ENCODE measurements at regions not wholly inside any gene's neighbourhood (a gene's known extent, or its start where the extent isn't known, plus 50 kb on each side); places are given as distances from the start of the nearest gene placed in this dataset.

DNA sequence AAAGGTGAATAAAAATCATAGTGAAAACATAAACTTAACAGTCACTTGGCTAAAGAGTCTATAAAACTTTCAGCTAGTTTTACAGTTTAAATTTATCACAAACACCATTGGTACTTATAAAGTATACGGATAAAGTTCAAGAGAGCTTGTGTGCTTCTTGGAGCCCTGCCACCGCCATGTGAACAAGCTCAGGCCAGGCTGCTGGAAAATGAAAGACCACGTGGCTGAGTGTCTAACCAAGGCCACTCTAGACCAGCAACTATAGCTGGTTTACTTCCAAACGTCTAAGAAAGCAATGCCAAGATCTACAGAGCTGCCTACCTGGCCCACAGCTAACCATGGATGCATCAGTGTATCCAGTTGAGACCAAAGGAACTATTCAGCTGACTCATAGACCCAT lies 66.3 kb upstream of the API5 start:
- H3K9me3 ChIP-seq (ENCODE audit: insufficient read depth, low read length) = no peaks in the 10 kb centered on the region
- no peak overlapping the region for H3K4me3 ChIP-seq (ENCODE audit: insufficient read length, low read depth)

DNA sequence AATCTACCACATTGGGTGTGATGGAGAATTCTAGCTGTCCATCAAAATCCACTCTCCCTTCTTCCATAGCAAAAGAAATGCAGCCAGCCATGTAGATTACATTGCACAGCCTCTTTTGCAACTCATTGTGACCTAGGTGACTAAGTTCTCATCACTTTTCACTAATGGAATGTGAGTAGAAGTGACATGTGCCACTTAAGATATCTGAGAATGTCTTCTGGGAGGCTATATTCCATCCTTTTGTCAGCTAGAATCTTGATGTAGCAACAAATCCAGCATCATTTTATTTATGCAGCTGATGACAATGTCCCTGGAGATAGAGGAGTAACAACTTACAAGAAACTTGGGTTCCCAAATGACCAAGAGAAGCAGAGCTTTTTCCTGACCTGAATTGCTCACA lies 61.5 kb upstream of the API5 start:
- H3K27me3 ChIP-seq (ENCODE audit: insufficient read depth, insufficient read length) = peaks cover 2% of the 10 kb centered on the region
- no peaks in the 10 kb centered on the region for H3K36me3 ChIP-seq (ENCODE audit: insufficient read depth, insufficient read length, low read length)
- TF ChIP-seq YY1 (IDR thresholded peaks at IDR 0.05; ENCODE audit: insufficient read depth, insufficient read length) = no peak
- TF ChIP-seq SUZ12 (IDR thresholded peaks at IDR 0.05; ENCODE audit: extremely low read depth, insufficient read depth, insufficient read length) = no peak
- no peak for TF ChIP-seq ZNF274 (IDR thresholded peaks at IDR 0.05; ENCODE audit: low read depth, low read length)
- no peak overlapping the region for H3K4me3 ChIP-seq (ENCODE audit: insufficient read length, low read depth)
- no peak for DNase-seq (ENCODE audit: low read depth, low spot score)
- no peak overlapping the region for H3K9ac ChIP-seq (ENCODE audit: insufficient read length, low read depth)
- H3K4me1 ChIP-seq (ENCODE audit: insufficient read depth, insufficient read length) = no peaks in the 10 kb centered on the region
- no peaks in the 10 kb centered on the region for H3K9me3 ChIP-seq (ENCODE audit: insufficient read depth, low read length)

More for the DNA sequence above, 66.3 kb upstream of the API5 start:
- Histone ChIP-seq H3K27me3 (ENCODE audit: insufficient read depth, insufficient read length) (no peaks in the 10 kb centered on the region), H3K9ac (ENCODE audit: insufficient read length, low read depth) (no peak overlapping the region), H3K4me1 (ENCODE audit: insufficient read depth, insufficient read length) (no peaks in the 10 kb centered on the region), H3K36me3 (ENCODE audit: insufficient read depth, insufficient read length, low read length) (no peaks in the 10 kb centered on the region)
- TF ChIP-seq ZNF274 (IDR thresholded peaks at IDR 0.05; ENCODE audit: low read depth, low read length) (no peak), YY1 (IDR thresholded peaks at IDR 0.05; ENCODE audit: insufficient read depth, insufficient read length) (no peak), SUZ12 (IDR thresholded peaks at IDR 0.05; ENCODE audit: extremely low read depth, insufficient read depth, insufficient read length) (no peak)
- no peak for DNase-seq (ENCODE audit: low read depth, low spot score)

DNA sequence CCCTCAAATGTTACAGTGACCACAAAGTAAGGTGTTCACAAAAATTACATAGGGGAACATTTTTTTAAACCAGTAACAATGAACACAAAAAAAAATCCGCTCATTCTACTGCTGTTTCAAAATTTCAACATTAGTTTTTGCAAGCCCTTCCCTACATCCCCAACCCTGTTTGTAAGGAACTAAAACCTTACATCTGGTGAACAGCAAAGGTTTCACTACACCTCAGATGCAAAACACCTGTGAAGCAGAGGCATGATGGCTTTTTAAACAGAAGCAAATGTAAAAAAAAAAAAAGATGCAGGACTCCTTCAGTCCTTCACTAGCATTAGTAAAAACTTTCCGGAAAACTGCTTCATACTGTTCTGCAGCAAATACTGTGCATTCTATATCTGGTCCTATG lies 50.0 kb upstream of the API5 start:
- Histone ChIP-seq H3K9me3 (ENCODE audit: insufficient read depth, low read length) (peaks cover 14% of the 10 kb centered on the region; the same call in 1 of the 2 replicates), H3K4me1 (ENCODE audit: insufficient read depth, insufficient read length) (no peaks in the 10 kb centered on the region), H3K36me3 (ENCODE audit: insufficient read depth, insufficient read length, low read length) (no peaks in the 10 kb centered on the region), H3K27me3 (ENCODE audit: insufficient read depth, insufficient read length) (no peaks in the 10 kb centered on the region), H3K4me3 (ENCODE audit: insufficient read length, low read depth) (no peak overlapping the region), H3K9ac (ENCODE audit: insufficient read length, low read depth) (no peak overlapping the region)
- TF ChIP-seq ZNF274 (IDR thresholded peaks at IDR 0.05; ENCODE audit: low read depth, low read length) = no peak
- no peak for TF ChIP-seq SUZ12 (IDR thresholded peaks at IDR 0.05; ENCODE audit: extremely low read depth, insufficient read depth, insufficient read length)
- TF ChIP-seq YY1 (IDR thresholded peaks at IDR 0.05; ENCODE audit: insufficient read depth, insufficient read length) = no peak
- no peak for DNase-seq (ENCODE audit: low read depth, low spot score)

All from NT2/D1 (cell line).